DND-41 (cell line): ENCODE measurements at regions not wholly inside any gene's neighbourhood (a gene's known extent, or its start where the extent isn't known, plus 50 kb on each side); places are given as distances from the start of the nearest gene placed in this dataset.

Source experiments
- ATAC-seq: fragments of 200-7000 bp; cut with Tn5 transposase; 3 replicates; pipeline ENCODE4 v1.9.1; 2021; ENCODE audit warnings: low read depth; ENCODE audit not compliant: insufficient read depth
- DNase-seq: peaks from one replicate; pipeline ENCODE4 v3.0.0-alpha.2; 2020
- H2AFZ ChIP-seq: 2 replicates; pipeline ENCODE4 v1.6.0; 2012; ENCODE audit warnings: low read depth, low read length
- H3K27ac ChIP-seq: 2 replicates; pipeline ENCODE4 v1.5.1; 2012; ENCODE audit warnings: low read length, inconsistent platforms
- H3K27me3 ChIP-seq: fragments of 200-600 bp; sonication (generic); 2 replicates; pipeline ENCODE4 v1.6.0; 2012; ENCODE audit warnings: low read length, mild to moderate bottlenecking, inconsistent platforms; ENCODE audit not compliant: insufficient read depth, poor library complexity
- H3K36me3 ChIP-seq: 2 replicates; pipeline ENCODE4 v1.5.1; 2012; ENCODE audit warnings: low read length, inconsistent platforms; ENCODE audit not compliant: insufficient read depth
- H3K4me1 ChIP-seq: 2 replicates; pipeline ENCODE4 v1.5.1; 2012; ENCODE audit warnings: mild to moderate bottlenecking, low read length; ENCODE audit not compliant: insufficient read depth
- H3K4me2 ChIP-seq: 2 replicates; pipeline ENCODE4 v1.6.0; 2012; ENCODE audit warnings: mild to moderate bottlenecking, moderate library complexity, low read length, inconsistent platforms; ENCODE audit not compliant: insufficient read depth
- H3K4me3 ChIP-seq, 2 experiments: fragments of 200-600 bp in 1 of 2; shearing (Covaris generic) in 1 of 2; 2 replicates each; pipeline ENCODE4 v1.5.1; 2012 to 2016; ENCODE audit warnings: inconsistent platforms in 2 of 2, low read length in 2 of 2, mild to moderate bottlenecking in 2 of 2, low read depth in 1 of 2, moderate library complexity in 1 of 2
- H3K79me2 ChIP-seq: 2 replicates; pipeline ENCODE4 v1.6.0; 2012; ENCODE audit warnings: low read length, inconsistent platforms; ENCODE audit not compliant: insufficient read depth
- H3K9ac ChIP-seq: 2 replicates; pipeline ENCODE4 v1.6.0; 2012; ENCODE audit warnings: low read depth, mild to moderate bottlenecking, inconsistent platforms, low read length, moderate library complexity
- H3K9me3 ChIP-seq: 2 replicates; pipeline ENCODE4 v1.5.1; 2012; ENCODE audit warnings: low read length, moderate library complexity, mild to moderate bottlenecking, inconsistent platforms; ENCODE audit not compliant: insufficient read depth, severe bottlenecking
- H4K20me1 ChIP-seq: 2 replicates; pipeline ENCODE4 v1.6.0; 2012; ENCODE audit warnings: low read length; ENCODE audit not compliant: insufficient read depth
- CTCF ChIP-seq: IDR thresholded peaks from 2 replicates; pipeline ENCODE4 v1.5.1; 2012; ENCODE audit warnings: borderline replicate concordance, low read length, moderate library complexity, mild to moderate bottlenecking; ENCODE audit not compliant: poor library complexity, severe bottlenecking; ENCODE audit errors: extremely low read depth
- EZH2 ChIP-seq: IDR thresholded peaks from 3 replicates; pipeline ENCODE4 v1.6.1; 2012; ENCODE audit warnings: borderline replicate concordance, low read depth, mild to moderate bottlenecking, moderate library complexity, low read length, inconsistent platforms; ENCODE audit not compliant: severe bottlenecking

- Histone ChIP-seq H4K20me1 (no peaks in the 10 kb centered on the region), H3K27ac (no peak overlapping the region), H3K79me2 (no peaks in the 10 kb centered on the region), H2AFZ (no peak overlapping the region), H3K36me3 (no peaks in the 10 kb centered on the region), H3K9ac (no peak overlapping the region), H3K4me2 (no peak overlapping the region), H3K4me1 (no peaks in the 10 kb centered on the region), H3K9me3 (peaks cover 7% of the 10 kb centered on the region), H3K4me3 (no peak overlapping the region), H3K27me3 (no peaks in the 10 kb centered on the region)
- DNase-seq = no peak
- no peak for ATAC-seq
- TF ChIP-seq EZH2 (no peak), CTCF (no peak)
Observed at GRCh38 chr7:45408409-45408737, 165.8 kb upstream of the ADCY1 start.

GRCh38 chr7:45410893-45411292 lies 163.3 kb upstream of the ADCY1 start:
- Histone ChIP-seq H3K36me3 (no peaks in the 10 kb centered on the region), H3K9ac (no peak overlapping the region), H3K4me2 (no peak overlapping the region), H3K27ac (no peak overlapping the region), H4K20me1 (no peaks in the 10 kb centered on the region), H3K4me3 (no peak overlapping the region), H3K4me1 (no peaks in the 10 kb centered on the region), H3K9me3 (peaks cover 7% of the 10 kb centered on the region), H3K79me2 (no peaks in the 10 kb centered on the region), H3K27me3 (no peaks in the 10 kb centered on the region), H2AFZ (no peak overlapping the region)
- peak; percentile 14; the same call in 1 of the 3 replicates for ATAC-seq
- no peak for TF ChIP-seq EZH2
- no peak for TF ChIP-seq CTCF
- DNase-seq = no peak

GRCh38 chr7:45413419-45413818 lies 160.7 kb upstream of the ADCY1 start:
- Histone ChIP-seq H3K4me3 (no peak overlapping the region), H3K27ac (no peak overlapping the region), H3K9ac (no peak overlapping the region), H3K9me3 (peaks cover 7% of the 10 kb centered on the region), H4K20me1 (no peaks in the 10 kb centered on the region), H3K4me2 (no peak overlapping the region), H2AFZ (no peak overlapping the region), H3K4me1 (no peaks in the 10 kb centered on the region), H3K79me2 (no peaks in the 10 kb centered on the region), H3K36me3 (no peaks in the 10 kb centered on the region), H3K27me3 (no peaks in the 10 kb centered on the region)
- DNase-seq = no peak
- no peak for ATAC-seq
- TF ChIP-seq EZH2 (no peak), CTCF (no peak)

GRCh38 chr7:45414226-45414625 lies 159.9 kb upstream of the ADCY1 start:
- Histone ChIP-seq H3K36me3 (no peaks in the 10 kb centered on the region), H3K4me2 (no peak overlapping the region), H3K4me1 (no peaks in the 10 kb centered on the region), H4K20me1 (no peaks in the 10 kb centered on the region), H3K27ac (no peak overlapping the region), H3K27me3 (no peaks in the 10 kb centered on the region), H3K9ac (no peak overlapping the region), H3K79me2 (no peaks in the 10 kb centered on the region), H2AFZ (no peak overlapping the region), H3K9me3 (peaks cover 7% of the 10 kb centered on the region), H3K4me3 (no peak overlapping the region)
- DNase-seq = no peak
- ATAC-seq = no peak
- TF ChIP-seq EZH2 (no peak), CTCF (no peak)
